HEK293 (cell line): ENCODE measurements at regions not wholly inside any gene's neighbourhood (a gene's known extent, or its start where the extent isn't known, plus 50 kb on each side); places are given as distances from the start of the nearest gene placed in this dataset.

Source experiments
- CTCF ChIA-PET: fragments of 350-600 bp; formaldehyde crosslinking; extraction: SDS; loops from one replicate; lab custom pipeline; 2021; ENCODE audit warnings: antibody characterized with exemption; lab: Yijun Ruan, JAX
- POLR2A ChIA-PET: fragments of 300-600 bp; formaldehyde crosslinking; extraction: SDS; loops from one replicate; lab custom pipeline; 2020; ENCODE audit warnings: antibody characterized with exemption, inconsistent platforms; lab: Yijun Ruan, JAX
- H3K27ac ChIP-seq: fragments of 200-500 bp; sonication (Bioruptor generic); 2 replicates; pipeline ENCODE4 v1.5.1; 2014; ENCODE audit warnings: low read depth, low read length, control low read depth, inconsistent platforms; ENCODE audit errors: extremely low read depth
- H3K36me3 ChIP-seq, 2 experiments: fragments of 200-500 bp in 1 of 2; sonication (Bioruptor generic) in 1 of 2; 1 replicate in 1 of 2; 2 replicates in 1 of 2; pipeline ENCODE4 v1.5.1; 2014 to 2017; ENCODE audit warnings: inconsistent platforms in 2 of 2, low read length in 2 of 2; ENCODE audit not compliant: control insufficient read depth in 2 of 2, insufficient read depth in 1 of 2
- H3K4me1 ChIP-seq: fragments of 200-500 bp; sonication (Bioruptor generic); 2 replicates; pipeline ENCODE4 v1.5.1; 2014; ENCODE audit warnings: mild to moderate bottlenecking, low read length, inconsistent platforms; ENCODE audit not compliant: control insufficient read depth, insufficient read depth
- H3K4me3 ChIP-seq: 2 replicates; pipeline ENCODE4 v1.5.1; 2011; ENCODE audit warnings: low read depth, mild to moderate bottlenecking, control low read depth, low read length, moderate library complexity
- H3K9me3 ChIP-seq: fragments of 200-500 bp; sonication (Bioruptor generic); 2 replicates; pipeline ENCODE4 v1.5.1; 2014; ENCODE audit warnings: low read depth, low read length, inconsistent platforms; ENCODE audit not compliant: control insufficient read depth, insufficient read depth
- BCL11B ChIP-seq: fragments of 450-650 bp; formaldehyde crosslinking; IDR thresholded peaks from 2 replicates; pipeline ENCODE4 v1.5.1; 2016; ENCODE audit warnings: low read depth, missing biosample characterization, missing genetic modification characterization
- KLF16 ChIP-seq: fragments of 450-650 bp; formaldehyde crosslinking; IDR thresholded peaks from 2 replicates; pipeline ENCODE4 v1.5.1; 2017; ENCODE audit warnings: missing biosample characterization, missing genetic modification characterization
- PRDM1 ChIP-seq: fragments of 450-650 bp; formaldehyde crosslinking; IDR thresholded peaks from 2 replicates; pipeline ENCODE4; 2016; ENCODE audit warnings: missing biosample characterization, missing genetic modification characterization
- ZBTB8A ChIP-seq: fragments of 450-650 bp; formaldehyde crosslinking; IDR thresholded peaks from 2 replicates; pipeline ENCODE4 v1.5.1; 2016; ENCODE audit warnings: missing biosample characterization, missing genetic modification characterization
- ZFP41 ChIP-seq: fragments of 450-650 bp; formaldehyde crosslinking; IDR thresholded peaks from 2 replicates; pipeline ENCODE4 v1.5.1; 2016; ENCODE audit warnings: missing biosample characterization, missing genetic modification characterization, borderline replicate concordance
- ZNF280C ChIP-seq: fragments of 450-650 bp; formaldehyde crosslinking; IDR thresholded peaks from 2 replicates; pipeline ENCODE4 v1.5.1; 2016; ENCODE audit warnings: missing biosample characterization, missing genetic modification characterization
- ZNF335 ChIP-seq: fragments of 450-650 bp; formaldehyde crosslinking; conservative IDR thresholded peaks from 2 replicates; pipeline ENCODE4 v1.5.1; 2016; ENCODE audit warnings: missing biosample characterization, missing genetic modification characterization
- ZNF341 ChIP-seq: fragments of 450-650 bp; formaldehyde crosslinking; IDR thresholded peaks from 2 replicates; pipeline ENCODE4; 2016; ENCODE audit warnings: low read depth, missing biosample characterization, missing genetic modification characterization
- ZNF350 ChIP-seq: fragments of 450-650 bp; formaldehyde crosslinking; IDR thresholded peaks from 2 replicates; pipeline ENCODE4 v1.5.0; 2017; ENCODE audit warnings: missing biosample characterization, mild to moderate bottlenecking, missing genetic modification characterization
- ZNF416 ChIP-seq: fragments of 450-650 bp; formaldehyde crosslinking; IDR thresholded peaks from 2 replicates; pipeline ENCODE4 v1.5.1; 2016; ENCODE audit warnings: missing biosample characterization, missing genetic modification characterization
- ZNF513 ChIP-seq: fragments of 450-650 bp; IDR thresholded peaks from 2 replicates; pipeline ENCODE4 v1.5.1; 2018; ENCODE audit warnings: missing biosample characterization, missing genetic modification characterization
- ZNF548 ChIP-seq: fragments of 450-650 bp; formaldehyde crosslinking; IDR thresholded peaks from 2 replicates; pipeline ENCODE4 v1.5.1; 2016; ENCODE audit warnings: missing biosample characterization, missing genetic modification characterization
- ZNF549 ChIP-seq: fragments of 450-650 bp; IDR thresholded peaks from 2 replicates; pipeline ENCODE4 v1.5.1; 2018; ENCODE audit warnings: missing biosample characterization, missing genetic modification characterization, mild to moderate bottlenecking, inconsistent platforms, moderate library complexity
- ZNF571 ChIP-seq: fragments of 450-650 bp; formaldehyde crosslinking; IDR thresholded peaks from 2 replicates; pipeline ENCODE4 v1.5.0; 2017; ENCODE audit warnings: missing biosample characterization, missing genetic modification characterization
- ZNF664 ChIP-seq: fragments of 450-650 bp; formaldehyde crosslinking; IDR thresholded peaks from 2 replicates; pipeline ENCODE4 v1.5.1; 2016; ENCODE audit warnings: missing biosample characterization, missing genetic modification characterization
- ZNF704 ChIP-seq: fragments of 450-650 bp; formaldehyde crosslinking; IDR thresholded peaks from 2 replicates; pipeline ENCODE4 v1.5.1; 2016; ENCODE audit warnings: missing biosample characterization, missing genetic modification characterization
- ZNF747 ChIP-seq: fragments of 450-650 bp; formaldehyde crosslinking; IDR thresholded peaks from 2 replicates; pipeline ENCODE4 v1.5.1; 2016; ENCODE audit warnings: missing biosample characterization, missing genetic modification characterization
- ZNF768 ChIP-seq: fragments of 450-650 bp; formaldehyde crosslinking; IDR thresholded peaks from 2 replicates; pipeline ENCODE4 v1.5.1; 2018; ENCODE audit warnings: missing biosample characterization, mild to moderate bottlenecking, missing genetic modification characterization
- ZNF776 ChIP-seq: fragments of 450-650 bp; formaldehyde crosslinking; IDR thresholded peaks from 2 replicates; pipeline ENCODE4 v1.5.0; 2017; ENCODE audit warnings: missing biosample characterization, missing genetic modification characterization, borderline replicate concordance

- Histone ChIP-seq H3K4me1 (peaks cover 2% of the 10 kb centered on the region; the same call in 1 of the 2 replicates), H3K9me3 (no peaks in the 10 kb centered on the region), H3K36me3 (no peaks in the 10 kb centered on the region), H3K27ac (no peak overlapping the region), H3K4me3 (no peak overlapping the region)
- TF ChIP-seq BCL11B (tag by site-specific recombination): no peak
- TF ChIP-seq ZNF341: peak; percentile 34; the same call in 1 of the 2 replicates
- POLR2A ChIA-PET: no interaction called here
- CTCF ChIA-PET: interaction anchor here (0.6 kb wide), 1 partner anchor 399 kb away, joined by 3 read pairs; no protein-coding TSS in a partner anchor
Observed at GRCh38 chr14:100670017-100670752, 56.5 kb upstream of the DLK1 start.

GRCh38 chr14:100670753-100671049 is 56.0 kb upstream of the DLK1 start:
- Histone ChIP-seq H3K4me3 (no peak overlapping the region), H3K9me3 (no peaks in the 10 kb centered on the region), H3K36me3 (no peaks in the 10 kb centered on the region), H3K27ac (no peak overlapping the region), H3K4me1 (peaks cover 2% of the 10 kb centered on the region; the same call in 1 of the 2 replicates)
- CTCF ChIA-PET: interaction anchor here (0.6 to 2.5 kb wide), 2 partner anchors 8 to 563 kb away, joined by 3 to 11 read pairs; no protein-coding TSS in a partner anchor
- TF ChIP-seq ZNF776 (tag by site-specific recombination) (no peak), ZNF350 (tag by site-specific recombination) (no peak), ZNF549 (tag by site-specific recombination) (no peak), KLF16 (tag by site-specific recombination) (no peak), ZNF548 (tag by site-specific recombination) (no peak), ZNF335 (no peak), ZNF513 (tag by site-specific recombination) (no peak), ZNF280C (tag by site-specific recombination) (no peak), PRDM1 (tag by site-specific recombination) (no peak), ZNF704 (tag by site-specific recombination) (no peak), ZNF747 (tag by site-specific recombination) (no peak)
- POLR2A ChIA-PET: no interaction called here

- H3K9me3 ChIP-seq: no peaks in the 10 kb centered on the region
- ChIA-PET CTCF (interaction anchor here (0.6 to 2.5 kb wide), 3 partner anchors 9 to 563 kb away, joined by 3 to 11 read pairs (median 4); no protein-coding TSS in a partner anchor), POLR2A (no interaction called here)
- no peak overlapping the region for H3K27ac ChIP-seq
- no peak overlapping the region for H3K4me3 ChIP-seq
- H3K36me3 ChIP-seq: no peaks in the 10 kb centered on the region
- H3K4me1 ChIP-seq: peaks cover 2% of the 10 kb centered on the region; the same call in 1 of the 2 replicates
- TF ChIP-seq ZNF768 (tag by site-specific recombination): peak; percentile 75
- no peak for TF ChIP-seq ZNF571 (tag by site-specific recombination)
- 0 out of 2 replicates have a peak, but pooled peaks have one; percentile 33 for TF ChIP-seq ZNF664 (tag by site-specific recombination)
- no peak for TF ChIP-seq ZFP41
- peak; percentile 70 for TF ChIP-seq ZBTB8A (tag by site-specific recombination)
- no peak for TF ChIP-seq ZNF416
Observed at GRCh38 chr14:100671386-100671901, 55.2 kb upstream of the DLK1 start.
